CD8-positive, alpha-beta memory T cell (primary cell): ENCODE measurements at regions not wholly inside any gene's neighbourhood (a gene's known extent, or its start where the extent isn't known, plus 50 kb on each side); places are given as distances from the start of the nearest gene placed in this dataset.
"Not testable (repeated sequence)": the region's sequence is repeated elsewhere in the genome, so short reads cannot be mapped to it uniquely, and the experiment has no call there.

Experiments used
- CTCF ChIA-PET: fragments of 350-600 bp; sonication (Branson Sonifier 250); formaldehyde crosslinking; loops from one replicate; lab custom pipeline; 2021; ENCODE audit warnings: antibody characterized with exemption; lab: Charles Lee
- POLR2A ChIA-PET: fragments of 350-600 bp; sonication (Branson Sonifier 250); formaldehyde crosslinking; loops from one replicate; lab custom pipeline; 2021; ENCODE audit warnings: antibody characterized with exemption; lab: Charles Lee
- DNase-seq, 5 donors: peaks; one replicate each; pipeline versions ENCODE4 v3.0.0 to v3.0.0-alpha.2; 2020 to 2022; ENCODE audit warnings: mixed read lengths in 1 of 5
- H3K27ac ChIP-seq: one replicate; pipeline ENCODE4 v1.7.0; 2013; ENCODE audit warnings: low read depth, mild to moderate bottlenecking, low read length, moderate library complexity
- H3K27me3 ChIP-seq: 2 replicates; pipeline ENCODE4 v1.7.0; 2013; ENCODE audit warnings: low read length, mild to moderate bottlenecking; ENCODE audit not compliant: insufficient read depth, poor library complexity, severe bottlenecking
- H3K36me3 ChIP-seq: 2 replicates; pipeline ENCODE4 v1.7.0; 2013; ENCODE audit warnings: mild to moderate bottlenecking, low read length, moderate library complexity; ENCODE audit not compliant: insufficient read depth
- H3K4me1 ChIP-seq: 2 replicates; pipeline ENCODE4 v1.7.0; 2013; ENCODE audit warnings: mild to moderate bottlenecking, low read length, moderate library complexity; ENCODE audit not compliant: insufficient read depth
- H3K4me3 ChIP-seq: 2 replicates; pipeline ENCODE4 v1.7.0; 2013; ENCODE audit warnings: mild to moderate bottlenecking, low read length
- H3K9me3 ChIP-seq: 2 replicates; pipeline ENCODE4 v1.7.0; 2013; ENCODE audit warnings: mild to moderate bottlenecking, low read length
- H3K27ac Mint-ChIP-seq, 8 donors: one replicate each; pipeline ENCODE4 v1.8.0; 2020 to 2021; ENCODE audit warnings: mixed read lengths in 8 of 8, mild to moderate bottlenecking in 6 of 8, inconsistent platforms in 3 of 8, moderate library complexity in 3 of 8
- H3K27me3 Mint-ChIP-seq, 2 donors: one replicate each; pipeline ENCODE4 v1.8.0; 2020 to 2021; ENCODE audit warnings: mixed read lengths in 2 of 2, mild to moderate bottlenecking in 1 of 2, moderate library complexity in 1 of 2
- H3K36me3 Mint-ChIP-seq, 3 donors: one replicate each; pipeline ENCODE4 v1.8.0; 2020 to 2021; ENCODE audit warnings: mixed read lengths in 3 of 3, inconsistent platforms in 1 of 3, mild to moderate bottlenecking in 1 of 3
- H3K4me1 Mint-ChIP-seq, 3 donors: one replicate each; pipeline ENCODE4 v1.8.0; 2020 to 2021; ENCODE audit warnings: mixed read lengths in 3 of 3, inconsistent platforms in 1 of 3, mild to moderate bottlenecking in 1 of 3
- H3K4me3 Mint-ChIP-seq, 7 donors: one replicate each; pipeline ENCODE4 v1.8.0; 2020 to 2021; ENCODE audit warnings: mixed read lengths in 7 of 7, mild to moderate bottlenecking in 6 of 7, moderate library complexity in 4 of 7, inconsistent platforms in 2 of 7
- H3K9me3 Mint-ChIP-seq, 5 donors: one replicate each; pipeline ENCODE4 v1.8.0; 2020 to 2022; ENCODE audit warnings: mixed read lengths in 5 of 5, mild to moderate bottlenecking in 3 of 5, moderate library complexity in 2 of 5, inconsistent platforms in 1 of 5

DNA sequence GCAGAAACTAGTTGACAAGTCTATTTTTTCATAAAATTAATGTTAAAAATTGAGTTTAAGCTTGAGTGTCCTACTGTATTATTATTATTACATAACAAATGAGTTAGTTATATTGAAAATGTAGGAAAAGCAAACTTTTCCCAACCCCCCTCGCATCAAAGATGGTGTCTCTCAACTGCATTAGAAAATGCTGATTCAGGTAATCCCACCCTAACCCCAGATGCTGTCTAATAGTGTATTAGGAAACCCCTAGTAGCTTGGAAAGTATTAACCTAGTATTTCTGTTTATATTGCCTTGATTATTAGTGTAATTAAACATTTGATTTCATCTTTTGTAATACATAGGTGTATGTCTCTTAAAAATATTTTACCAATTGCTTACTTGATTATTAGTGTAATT lies 1120.3 kb downstream of the MRPL39 start:
- Histone ChIP-seq H3K36me3 (no peaks in the 10 kb centered on the region), H3K27ac (no peak overlapping the region), H3K9me3 (no peaks in the 10 kb centered on the region), H3K4me1 (no peaks in the 10 kb centered on the region), H3K27me3 (no peaks in the 10 kb centered on the region), H3K4me3 (no peak overlapping the region)
- no peak for DNase-seq
- Mint-ChIP-seq H3K27me3 (no peaks in the 10 kb centered on the region), H3K36me3 (no peaks in the 10 kb centered on the region), H3K4me3 (no peak overlapping the region), H3K4me1 (no peaks in the 10 kb centered on the region), H3K27ac (no peak overlapping the region), H3K9me3 (peaks cover 0 to 4% (median 3%) of the 10 kb centered on the region in 5 donors)
- CTCF ChIA-PET = no interaction called here
- POLR2A ChIA-PET = no interaction called here

DNA sequence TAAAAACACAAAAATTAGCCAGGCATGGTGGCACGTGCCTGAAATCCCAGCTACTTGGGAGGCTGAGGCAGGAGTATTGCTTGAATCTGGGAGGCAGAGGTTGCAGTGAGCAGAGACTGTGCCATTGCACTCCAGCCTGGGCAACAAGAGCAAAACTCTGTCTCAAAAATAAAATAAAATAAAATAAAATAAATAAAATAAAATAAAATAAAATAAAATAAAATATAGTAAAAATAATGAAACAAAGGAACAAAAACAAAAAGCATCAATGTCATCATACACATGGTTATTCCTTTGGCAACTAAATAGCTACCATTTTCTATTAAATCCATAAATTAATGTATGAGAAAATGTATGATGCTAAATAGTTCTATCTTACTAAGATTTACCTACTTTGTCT lies 1123.9 kb downstream of the MRPL39 start:
- CTCF ChIA-PET, H3K4me1 ChIP-seq, H3K9me3 Mint-ChIP-seq, H3K27ac ChIP-seq, H3K27me3 Mint-ChIP-seq, H3K36me3 Mint-ChIP-seq, H3K9me3 ChIP-seq, H3K27ac Mint-ChIP-seq, H3K27me3 ChIP-seq, H3K4me1 Mint-ChIP-seq, H3K36me3 ChIP-seq, DNase-seq, H3K4me3 ChIP-seq, H3K4me3 Mint-ChIP-seq: not testable (repeated sequence)
- POLR2A ChIA-PET = interaction anchor here (0.6 kb wide), 1 partner anchor 8 kb away, joined by 3 read pairs; no protein-coding TSS in a partner anchor

DNA sequence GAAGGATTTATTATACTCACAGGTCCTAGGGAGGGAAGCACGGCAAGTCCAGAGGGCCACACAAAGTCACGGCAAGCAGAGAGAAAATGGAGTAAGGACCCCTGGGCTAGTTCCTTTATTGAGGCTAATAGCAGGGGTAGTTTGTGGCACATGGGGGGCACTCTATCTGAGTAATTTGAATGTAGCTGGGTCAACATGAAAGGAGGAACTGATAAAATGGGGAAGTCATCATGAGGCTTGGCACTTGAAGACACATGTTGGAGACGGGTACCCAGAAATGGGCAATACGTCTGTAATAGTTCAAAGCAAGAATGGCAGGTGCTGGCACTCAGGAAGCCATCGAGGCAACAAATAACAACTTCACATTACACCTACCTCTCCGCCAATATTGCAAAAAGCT lies 1136.4 kb downstream of the MRPL39 start:
- Histone ChIP-seq H3K27me3 (no peaks in the 10 kb centered on the region), H3K36me3 (no peaks in the 10 kb centered on the region), H3K4me1 (no peaks in the 10 kb centered on the region), H3K27ac (no peak overlapping the region), H3K9me3 (no peaks in the 10 kb centered on the region), H3K4me3 (no peak overlapping the region)
- Mint-ChIP-seq H3K27me3 (no peaks in the 10 kb centered on the region), H3K36me3 (no peaks in the 10 kb centered on the region), H3K9me3 (peaks cover 0 to 6% (median 3%) of the 10 kb centered on the region in 5 donors), H3K4me1 (no peaks in the 10 kb centered on the region), H3K4me3 (no peak overlapping the region), H3K27ac (no peak overlapping the region)
- ChIA-PET POLR2A (no interaction called here), CTCF (no interaction called here)
- no peak for DNase-seq

DNA sequence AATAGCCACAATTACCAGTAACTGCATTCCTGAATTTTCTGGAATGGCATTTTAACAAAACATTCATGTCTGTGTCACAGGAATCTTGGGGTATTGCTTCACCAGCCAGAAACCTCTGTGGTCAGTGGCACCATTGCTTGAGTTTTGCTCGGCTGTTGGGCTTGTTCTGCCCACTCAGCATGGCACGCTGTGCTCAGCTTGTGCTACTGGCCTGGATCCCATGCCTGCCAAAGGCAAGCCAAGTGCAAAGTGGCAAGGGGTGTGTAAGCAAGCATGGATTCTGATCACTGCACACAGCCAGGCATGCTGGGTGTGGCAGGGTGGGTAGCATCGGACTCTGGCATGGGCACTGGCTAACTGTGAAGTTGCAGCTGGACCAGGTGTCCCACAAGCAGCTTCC lies 1150.9 kb downstream of the MRPL39 start:
- Mint-ChIP-seq H3K4me3 (no peak overlapping the region), H3K9me3 (peaks cover 0 to 1% (median 0%) of the 10 kb centered on the region in 5 donors), H3K4me1 (no peaks in the 10 kb centered on the region), H3K27ac (no peak overlapping the region), H3K36me3 (no peaks in the 10 kb centered on the region), H3K27me3 (no peaks in the 10 kb centered on the region)
- CTCF ChIA-PET = no interaction called here
- no peak overlapping the region for H3K27ac ChIP-seq
- DNase-seq = no peak
- no peaks in the 10 kb centered on the region for H3K4me1 ChIP-seq
- no peaks in the 10 kb centered on the region for H3K36me3 ChIP-seq
- H3K4me3 ChIP-seq = no peak overlapping the region
- POLR2A ChIA-PET = no interaction called here
- H3K27me3 ChIP-seq = no peaks in the 10 kb centered on the region
- H3K9me3 ChIP-seq = no peaks in the 10 kb centered on the region

DNA sequence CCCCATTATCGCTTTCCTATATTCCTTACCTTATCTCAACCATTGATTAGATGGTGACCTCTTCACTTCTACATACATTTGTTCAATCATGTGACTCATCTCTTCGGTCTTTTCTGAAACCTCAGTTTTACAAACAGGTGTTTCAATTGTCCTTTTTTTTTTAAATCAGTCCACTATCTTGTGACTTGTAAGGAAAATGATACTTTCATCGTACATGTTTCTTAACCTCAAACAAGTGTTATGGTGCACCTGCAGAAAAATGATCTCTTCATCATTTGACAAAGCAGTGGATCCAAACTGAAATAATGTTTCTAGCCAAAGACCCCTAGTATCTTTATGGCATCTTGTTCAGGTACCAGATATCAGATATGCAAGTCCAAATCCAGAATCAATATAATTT lies 1157.2 kb downstream of the MRPL39 start:
- no peaks in the 10 kb centered on the region for H3K4me1 ChIP-seq
- Mint-ChIP-seq H3K27ac (no peak overlapping the region), H3K36me3 (peaks cover 0 to 2% (median 0%) of the 10 kb centered on the region in 3 donors), H3K27me3 (no peaks in the 10 kb centered on the region), H3K4me1 (no peaks in the 10 kb centered on the region), H3K4me3 (no peak overlapping the region), H3K9me3 (peaks cover 0 to 2% (median 0%) of the 10 kb centered on the region in 5 donors)
- H3K4me3 ChIP-seq = no peak overlapping the region
- no peaks in the 10 kb centered on the region for H3K27me3 ChIP-seq
- ChIA-PET CTCF (no interaction called here), POLR2A (no interaction called here)
- H3K36me3 ChIP-seq = no peaks in the 10 kb centered on the region
- no peaks in the 10 kb centered on the region for H3K9me3 ChIP-seq
- H3K27ac ChIP-seq = no peak overlapping the region
- DNase-seq = no peak

DNA sequence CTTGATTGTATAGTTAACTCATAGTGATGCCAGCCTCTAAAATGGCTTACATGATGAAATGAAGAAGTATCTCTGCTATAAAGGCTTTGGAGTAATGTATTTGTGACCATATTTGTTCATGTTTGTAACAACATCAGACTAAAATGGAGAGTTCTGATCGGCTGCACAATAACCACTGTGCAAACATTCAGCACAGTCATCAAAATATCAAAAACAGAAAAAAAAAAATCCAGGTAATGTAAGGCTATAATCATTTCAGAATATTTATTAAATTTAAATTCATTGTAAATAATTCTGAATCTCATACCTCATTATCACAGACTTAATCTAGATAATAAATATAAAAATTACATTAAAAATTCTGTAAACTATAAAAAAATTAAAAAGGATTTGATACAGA lies 1161.8 kb downstream of the MRPL39 start:
- peaks cover 0 to 9% (median 6%) of the 10 kb centered on the region in 3 donors for H3K36me3 Mint-ChIP-seq
- no peak overlapping the region for H3K4me3 Mint-ChIP-seq
- no peak for DNase-seq
- no peaks in the 10 kb centered on the region for H3K9me3 ChIP-seq
- POLR2A ChIA-PET = no interaction called here
- H3K4me3 ChIP-seq = no peak overlapping the region
- no peak overlapping the region for H3K27ac ChIP-seq
- no peaks in the 10 kb centered on the region for H3K27me3 Mint-ChIP-seq
- H3K27ac Mint-ChIP-seq = no peak overlapping the region
- H3K27me3 ChIP-seq = no peaks in the 10 kb centered on the region
- no peaks in the 10 kb centered on the region for H3K4me1 Mint-ChIP-seq
- no peaks in the 10 kb centered on the region for H3K36me3 ChIP-seq
- H3K4me1 ChIP-seq = no peaks in the 10 kb centered on the region
- CTCF ChIA-PET = no interaction called here
- peaks cover 0 to 13% (median 2%) of the 10 kb centered on the region in 5 donors for H3K9me3 Mint-ChIP-seq

DNA sequence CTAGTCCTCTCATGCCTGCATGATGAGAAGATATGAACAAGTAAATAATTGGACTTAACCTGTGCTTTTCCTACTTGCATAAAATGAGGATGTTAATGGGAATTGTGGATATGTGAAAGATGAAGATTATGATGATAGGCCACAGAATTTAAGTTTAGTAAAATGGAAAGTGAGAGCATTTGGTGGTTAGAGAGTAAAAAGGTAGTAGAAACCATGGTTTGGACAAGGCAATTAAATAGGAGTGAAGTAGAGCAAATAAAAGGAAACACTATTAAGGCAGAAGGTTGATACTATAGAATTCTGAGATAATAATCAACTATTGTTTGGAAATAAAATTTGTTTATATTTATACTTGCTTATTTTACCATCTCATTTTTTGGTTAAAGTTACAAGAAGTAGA lies 1162.5 kb downstream of the MRPL39 start:
- Mint-ChIP-seq H3K9me3 (peaks cover 0 to 13% (median 2%) of the 10 kb centered on the region in 5 donors), H3K4me3 (no peak overlapping the region), H3K4me1 (no peaks in the 10 kb centered on the region), H3K36me3 (peaks cover 0 to 9% (median 4%) of the 10 kb centered on the region in 3 donors), H3K27me3 (no peaks in the 10 kb centered on the region), H3K27ac (no peak overlapping the region)
- H3K27me3 ChIP-seq = no peaks in the 10 kb centered on the region
- no peaks in the 10 kb centered on the region for H3K4me1 ChIP-seq
- no peak overlapping the region for H3K4me3 ChIP-seq
- POLR2A ChIA-PET = no interaction called here
- no peak overlapping the region for H3K27ac ChIP-seq
- no peaks in the 10 kb centered on the region for H3K36me3 ChIP-seq
- no peak for DNase-seq
- CTCF ChIA-PET = no interaction called here
- no peaks in the 10 kb centered on the region for H3K9me3 ChIP-seq

DNA sequence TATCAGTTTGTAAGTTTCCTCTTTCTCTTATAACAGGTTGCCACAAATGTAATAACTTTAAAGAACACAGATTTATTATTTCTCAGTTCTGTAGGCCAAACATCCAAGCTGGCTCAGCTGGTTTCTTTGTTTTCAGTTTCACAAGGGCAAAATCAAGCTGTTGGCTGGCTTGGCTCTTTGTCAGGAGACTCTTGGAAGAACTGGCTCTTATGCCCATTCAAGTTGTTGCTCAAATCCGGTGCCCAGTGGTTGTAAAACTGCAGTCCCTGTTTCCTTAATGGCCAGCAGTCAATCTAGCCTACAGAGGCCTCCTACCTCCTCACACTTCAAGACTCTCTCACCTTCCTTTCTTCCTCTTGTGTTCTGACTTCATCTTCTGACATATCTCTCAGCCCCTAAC lies 1171.0 kb downstream of the MRPL39 start:
- Mint-ChIP-seq H3K4me1 (no peaks in the 10 kb centered on the region), H3K27ac (no peak overlapping the region), H3K36me3 (peaks cover 0 to 11% (median 1%) of the 10 kb centered on the region in 3 donors), H3K27me3 (no peaks in the 10 kb centered on the region), H3K9me3 (peaks cover 0 to 8% (median 4%) of the 10 kb centered on the region in 5 donors), H3K4me3 (no peak overlapping the region)
- Histone ChIP-seq H3K36me3 (no peaks in the 10 kb centered on the region), H3K27me3 (no peaks in the 10 kb centered on the region), H3K4me3 (no peak overlapping the region), H3K9me3 (no peaks in the 10 kb centered on the region), H3K4me1 (no peaks in the 10 kb centered on the region), H3K27ac (no peak overlapping the region)
- no peak for DNase-seq
- POLR2A ChIA-PET = no interaction called here
- CTCF ChIA-PET = no interaction called here
